GM12878 (cell line): ENCODE measurements at regions not wholly inside any gene's neighbourhood (a gene's known extent, or its start where the extent isn't known, plus 50 kb on each side); places are given as distances from the start of the nearest gene placed in this dataset.

ENCODE experiments used
- ATAC-seq: fragments of 200-7000 bp; cut with Tn5 transposase; 3 replicates; pipeline ENCODE4 v1.9.1; 2020; ENCODE audit warnings: mild to moderate bottlenecking, moderate library complexity
- BruUV-seq: library from RNA; stranded (reverse); fragments of 400-500 nt; replicated peaks from 2 replicates; lab custom pipeline; 2021; lab: Mats Ljungman, UMichigan
- CTCF ChIA-PET: fragments of 300-600 bp; sonication (Branson Sonifier 250); formaldehyde crosslinking; extraction: SDS; loops from one replicate; lab custom pipeline; 2021; ENCODE audit warnings: inconsistent platforms; lab: Yijun Ruan, JAX
- POLR2A ChIA-PET: fragments of 350-600 bp; formaldehyde crosslinking; extraction: SDS; loops from one replicate; lab custom pipeline; 2021; ENCODE audit warnings: inconsistent platforms; lab: Charles Lee
- RAD21 ChIA-PET: fragments of 300-600 bp; sonication (Branson Sonifier 250); formaldehyde crosslinking; loops from one replicate; lab custom pipeline; 2023; ENCODE audit warnings: antibody characterized with exemption; ENCODE audit not compliant: unreplicated experiment; lab: Charles Lee
- SMC1A ChIA-PET: fragments of 300-600 bp; sonication (Branson Sonifier 250); formaldehyde crosslinking; loops from one replicate; lab custom pipeline; 2023; ENCODE audit not compliant: unreplicated experiment, uncharacterized antibody; lab: Charles Lee
- DNase-seq: peaks from one replicate; pipeline ENCODE4 v3.0.0-alpha.2; 2011; ENCODE audit warnings: low read depth, low spot score
- FAIRE-seq: peaks from 3 replicates; lab custom pipeline; 2011; peaks lifted over from hg19 to GRCh38; lab: Jason Lieb, UNC
- H2AFZ ChIP-seq: 2 replicates; pipeline ENCODE4 v1.6.0; 2011; ENCODE audit warnings: low read depth, low read length, control low read depth; ENCODE audit not compliant: control insufficient read depth
- H3K27ac ChIP-seq: 2 replicates; pipeline ENCODE4 v1.5.1; 2011; ENCODE audit warnings: control low read depth; ENCODE audit not compliant: control insufficient read depth, insufficient read depth
- H3K27me3 ChIP-seq, 2 experiments: replicated peaks in 1 of 2; 2 replicates each; pipeline versions ENCODE4 v1.6.0 to v1.6.1; 2011; ENCODE audit warnings: low read length in 1 of 2; ENCODE audit not compliant: control insufficient read depth in 2 of 2, insufficient read depth in 2 of 2
- H3K36me3 ChIP-seq, 2 experiments: 2 replicates each; pipeline ENCODE4 v1.5.1; 2011; ENCODE audit warnings: low read length in 1 of 2; ENCODE audit not compliant: control insufficient read depth in 2 of 2, insufficient read depth in 2 of 2
- H3K4me1 ChIP-seq: 2 replicates; pipeline ENCODE4 v1.6.1; 2011; ENCODE audit warnings: mild to moderate bottlenecking, low read length, moderate library complexity, mixed read lengths; ENCODE audit not compliant: control insufficient read depth, insufficient read depth
- H3K4me2 ChIP-seq: 2 replicates; pipeline ENCODE4 v1.6.0; 2011; ENCODE audit warnings: control low read depth; ENCODE audit not compliant: control insufficient read depth, insufficient read depth
- H3K4me3 ChIP-seq: fragments of 200-600 bp; sonication (generic); 2 replicates; pipeline ENCODE4 v1.5.1; 2016
- H3K79me2 ChIP-seq: 2 replicates; pipeline ENCODE4 v1.6.0; 2011; ENCODE audit warnings: low read length; ENCODE audit not compliant: control insufficient read depth, insufficient read depth
- H3K9ac ChIP-seq: 2 replicates; pipeline ENCODE4 v1.8.0; 2011; ENCODE audit warnings: low read length, control low read depth, mixed read lengths; ENCODE audit not compliant: control insufficient read depth, insufficient read depth
- H3K9me3 ChIP-seq: replicated peaks from 3 replicates; pipeline ENCODE4 v1.5.1; 2011; ENCODE audit warnings: mild to moderate bottlenecking, low read length; ENCODE audit not compliant: control insufficient read depth, insufficient read depth
- H4K20me1 ChIP-seq: 2 replicates; pipeline ENCODE4 v1.6.0; 2011; ENCODE audit not compliant: control insufficient read depth, insufficient read depth
- ASH2L ChIP-seq: fragments of 300-600, 200-600 bp; sonication (generic); IDR thresholded peaks from 2 replicates; pipeline ENCODE4 v1.6.1; 2017; ENCODE audit warnings: low read depth, mild to moderate bottlenecking, borderline replicate concordance
- KLF5 ChIP-seq: fragments of 450-650 bp; IDR thresholded peaks from 2 replicates; pipeline ENCODE4 v1.6.1; 2014; ENCODE audit warnings: mild to moderate bottlenecking; ENCODE audit not compliant: partially characterized antibody
- RFX5 ChIP-seq: IDR thresholded peaks from 2 replicates; pipeline ENCODE4 v1.6.1; 2011; ENCODE audit warnings: low read depth, low read length, improper control_type of control experiment
- TARDBP ChIP-seq: IDR thresholded peaks from 2 replicates; pipeline ENCODE4 v1.6.1; 2016; ENCODE audit warnings: borderline replicate concordance
- WGBS: methylation state at CpG from one replicate; pipeline ENCODE4 v1.1.6; 2016; ENCODE audit warnings: low lambda C conversion rate; ENCODE audit not compliant: insufficient replicate concordance, insufficient coverage; ENCODE audit errors: missing lambda C conversion rate; 5-methylcytosine and 5-hydroxymethylcytosine counted together
- in situ Hi-C: fragments of 300-500 bp; cut with MboI; formaldehyde crosslinking; loops from 9 replicates; pipeline ENCODE4 v1.14.3; 2018; ENCODE audit warnings: mixed read lengths
- intact Hi-C: fragments of 100-400 bp; cut with micrococcal nuclease; formaldehyde crosslinking; loops from one replicate; pipeline ENCODE4 v1.14.2; 2022; ENCODE audit not compliant: unreplicated experiment

DNA sequence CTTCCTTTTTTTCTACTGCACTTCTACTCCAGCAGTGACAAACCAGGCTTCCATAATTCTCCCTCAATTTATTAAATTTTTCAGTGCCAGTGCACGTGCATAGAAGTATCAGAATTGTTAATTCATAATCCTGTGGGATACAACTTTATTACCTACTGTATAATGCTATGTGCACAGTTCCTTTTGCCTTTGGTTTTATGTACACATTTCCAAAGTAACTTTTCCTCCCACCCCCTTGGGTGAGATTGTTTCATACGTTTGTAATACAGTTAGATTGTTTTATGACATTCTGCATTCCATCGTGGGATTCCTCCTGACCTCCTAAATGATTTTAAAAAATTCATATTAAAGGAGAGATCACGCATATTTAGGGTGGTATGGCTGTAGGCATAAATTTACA, 128.1 kb downstream of the TTC6 start:
- Histone ChIP-seq H3K27ac (no peak overlapping the region), H3K9me3 (no peaks in the 10 kb centered on the region), H3K4me1 (no peaks in the 10 kb centered on the region), H3K9ac (no peak overlapping the region), H3K4me2 (no peak overlapping the region), H3K36me3 (no peaks in the 10 kb centered on the region), H4K20me1 (no peaks in the 10 kb centered on the region), H3K4me3 (no peak overlapping the region), H2AFZ (no peak overlapping the region), H3K27me3 (no peaks in the 10 kb centered on the region), H3K79me2 (no peaks in the 10 kb centered on the region)
- ATAC-seq (no peak), FAIRE-seq (no peak), DNase-seq (no peak)
- intact Hi-C loops = no loop called here
- WGBS = 1% methylated on average over 4 of the region's 4 CpGs
- TF ChIP-seq RFX5 = no peak
- no peak for TF ChIP-seq KLF5
- SMC1A ChIA-PET = no interaction called here
- CTCF ChIA-PET = no interaction called here
- POLR2A ChIA-PET = no interaction called here
- in situ Hi-C loops = no loop called here
- RAD21 ChIA-PET = no interaction called here
- BruUV-seq = no TSS peak

- ChIA-PET POLR2A (no interaction called here), SMC1A (no interaction called here), CTCF (no interaction called here)
- no peak overlapping the region for H3K4me3 ChIP-seq
- intact Hi-C loops = no loop called here
- no peak for ATAC-seq
- no peak for DNase-seq
- FAIRE-seq = no peak
- H3K9ac ChIP-seq = no peak overlapping the region
- no peak overlapping the region for H3K4me2 ChIP-seq
- TF ChIP-seq ASH2L (no peak), TARDBP (no peak)
- TF ChIP-seq, all 136 proteins: peak for 0
- Histone ChIP-seq H3K27me3 (no peaks in the 10 kb centered on the region), H2AFZ (no peak overlapping the region), H3K79me2 (no peaks in the 10 kb centered on the region), H3K4me1 (no peaks in the 10 kb centered on the region), H3K27ac (no peak overlapping the region), H3K36me3 (no peaks in the 10 kb centered on the region), H4K20me1 (no peaks in the 10 kb centered on the region), H3K9me3 (no peaks in the 10 kb centered on the region)
- in situ Hi-C loops = no loop called here
- RAD21 ChIA-PET = no interaction called here
- no TSS peak for BruUV-seq
Measured at GRCh38 chr14:37726708-37727107, 131.3 kb downstream of the TTC6 start.
